GM21447 (cell line): ENCODE measurements at regions not wholly inside any gene's neighbourhood (a gene's known extent, or its start where the extent isn't known, plus 50 kb on each side); places are given as distances from the start of the nearest gene placed in this dataset.

Experiments used
- ATAC-seq: cut with Tn5 transposase; IDR thresholded peaks from one replicate; pipeline ENCODE4 v1.9.1; 2021; ENCODE audit not compliant: unreplicated experiment

DNA sequence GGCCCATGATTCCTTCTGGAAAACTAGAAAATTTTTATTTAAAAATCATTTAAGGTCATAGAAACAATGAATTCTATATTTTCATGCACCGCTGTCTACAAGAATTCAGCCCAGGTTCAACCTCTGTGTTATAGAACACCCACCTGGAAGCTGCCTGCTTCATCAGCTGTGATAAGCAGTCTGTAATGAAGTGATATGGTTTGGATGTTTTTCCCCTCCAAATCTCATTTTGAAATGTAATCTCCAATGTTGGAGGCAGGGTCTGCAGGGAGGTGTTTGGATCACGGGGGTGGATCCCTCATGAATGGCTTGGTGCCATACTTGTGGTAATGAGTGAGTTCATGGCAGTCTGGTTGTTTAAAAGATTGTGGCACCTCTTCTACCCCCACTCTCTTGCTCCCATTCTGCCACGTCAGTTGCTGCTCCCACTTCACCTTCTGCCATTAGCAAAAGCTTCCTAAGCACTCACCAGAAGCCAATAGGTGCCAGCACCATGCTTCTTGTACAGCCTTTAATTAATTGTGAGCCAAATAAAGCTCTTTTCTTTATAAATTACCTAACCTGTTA is 55.6 kb downstream of the MRPL32 start:
- no peak for ATAC-seq

DNA sequence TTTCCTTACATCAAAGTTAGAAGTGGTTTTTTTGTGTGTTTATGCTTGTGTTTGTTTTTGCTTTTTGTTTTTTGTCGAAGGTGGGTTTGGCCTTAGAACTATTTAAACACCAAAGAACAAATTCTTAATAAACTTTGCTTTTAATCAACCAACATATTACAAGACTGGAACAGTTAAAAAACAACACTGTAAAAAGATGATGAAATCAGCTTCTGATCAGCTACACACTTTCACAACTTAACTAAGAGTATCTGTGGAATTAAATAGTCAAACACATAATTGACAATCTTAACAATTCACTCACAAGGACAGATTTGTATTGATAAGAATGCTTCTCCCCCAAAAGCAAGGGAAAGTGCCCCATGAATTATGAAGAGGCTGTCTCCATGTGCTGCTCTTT is 58.8 kb downstream of the MRPL32 start:
- ATAC-seq, result no peak

DNA sequence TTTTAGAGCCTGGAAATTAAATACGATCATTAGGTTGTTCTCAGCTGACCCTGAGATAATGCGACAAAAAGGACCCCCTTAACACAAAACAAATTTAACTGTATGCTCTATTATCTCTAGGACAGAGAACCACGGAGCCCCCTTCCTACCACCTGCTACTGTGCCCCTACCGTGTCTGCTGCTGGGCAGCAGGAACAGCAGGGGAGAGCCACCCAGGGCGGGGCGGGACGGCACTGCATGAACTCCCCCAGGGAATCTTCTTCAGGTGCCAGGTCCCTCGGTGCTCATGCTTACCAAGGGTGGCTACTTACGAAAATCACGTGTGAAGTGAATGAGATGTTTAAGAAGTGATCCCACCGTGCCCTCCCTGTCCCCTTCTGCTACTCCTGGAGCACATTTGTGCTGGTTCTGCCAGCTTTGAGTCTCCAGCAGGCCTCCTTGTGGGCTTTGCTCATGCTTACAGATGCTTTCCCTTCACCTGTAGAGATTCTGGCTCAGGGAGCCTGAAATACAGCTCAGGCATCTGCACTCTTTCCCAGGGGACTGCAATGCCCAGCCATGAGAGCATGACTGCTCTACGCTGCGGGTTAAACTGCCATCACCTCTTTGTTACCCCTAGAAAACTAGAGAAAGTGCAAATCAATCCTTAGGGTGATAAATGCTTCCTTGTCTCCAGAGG is 59.9 kb downstream of the MRPL32 start:
- ATAC-seq, result no peak

DNA sequence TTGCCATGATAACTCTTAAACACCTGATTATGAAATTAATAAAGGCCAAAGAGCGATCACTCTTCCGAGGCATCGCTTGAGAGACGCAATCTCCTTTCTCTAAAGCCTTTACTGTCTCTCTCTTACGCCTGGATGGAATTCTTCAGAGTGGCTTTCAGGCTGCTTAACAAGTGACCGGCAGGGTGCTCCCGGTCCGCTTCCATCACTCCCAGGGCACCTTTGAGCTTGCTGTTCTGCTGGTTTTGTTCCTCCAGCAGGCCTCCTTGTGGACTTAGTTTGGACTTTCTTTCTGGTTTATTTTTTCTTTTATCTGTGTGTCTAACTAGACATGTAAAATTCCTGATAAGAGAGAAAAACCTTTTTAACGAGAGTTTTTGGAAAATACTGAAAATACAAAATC is 60.9 kb downstream of the MRPL32 start:
- no peak for ATAC-seq

DNA sequence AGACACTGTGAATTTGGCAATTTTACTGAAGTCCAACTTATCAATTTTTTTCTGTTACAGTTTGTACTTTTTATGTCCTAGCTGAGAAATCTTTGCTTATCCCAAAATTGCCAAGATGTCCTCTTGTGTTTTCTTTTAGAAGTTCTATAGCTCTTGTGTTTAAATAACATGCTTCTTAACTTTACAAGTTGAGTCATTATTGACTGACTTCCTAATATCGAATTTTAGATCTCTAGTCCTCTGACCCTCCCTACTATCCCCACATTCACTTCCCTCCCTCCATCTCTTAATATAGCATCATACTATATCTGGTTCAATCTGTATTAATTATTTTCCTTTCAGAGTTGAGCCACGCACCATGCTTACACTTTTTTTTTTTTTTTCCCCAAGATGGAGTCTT is 61.9 kb downstream of the MRPL32 start:
- ATAC-seq, result no peak

DNA sequence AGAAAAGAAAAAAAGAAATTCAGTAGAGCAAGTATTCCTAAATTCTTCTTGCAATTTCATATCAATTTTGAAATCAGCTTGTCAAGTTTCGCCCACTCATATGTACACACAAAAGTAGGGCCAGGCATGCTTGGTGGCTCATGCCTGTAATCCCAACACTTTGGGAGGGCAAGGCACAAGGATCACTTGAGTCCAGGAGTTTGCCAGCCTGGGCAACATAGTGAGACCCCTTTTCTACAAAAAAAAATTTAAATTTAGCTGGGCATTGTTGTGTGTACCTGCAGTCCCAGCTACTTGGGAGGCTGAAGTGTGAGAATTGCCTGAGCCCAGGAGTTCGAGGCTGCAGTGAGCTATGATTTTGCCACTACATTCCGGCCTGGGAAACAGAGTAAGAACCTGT is 65.4 kb downstream of the MRPL32 start:
- ATAC-seq, result no peak

DNA sequence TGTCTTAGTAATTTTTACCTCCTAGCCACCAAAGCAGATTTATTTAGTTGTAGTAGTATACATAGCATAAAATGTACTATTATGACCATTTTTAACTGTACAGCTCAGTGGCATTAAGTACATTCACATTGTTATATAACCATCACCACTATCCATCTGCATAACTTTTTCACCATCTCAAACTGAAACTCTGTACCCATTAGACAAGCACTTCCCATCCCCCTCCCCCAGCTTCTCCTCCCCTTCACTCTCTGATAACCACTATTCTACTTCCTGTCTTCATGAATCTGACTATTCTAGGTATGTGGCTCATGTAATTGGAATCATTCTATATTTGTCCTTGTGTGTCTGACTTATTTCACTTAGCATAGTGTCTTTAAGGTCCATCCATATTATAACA is 71.9 kb downstream of the MRPL32 start:
- ATAC-seq, result no peak

DNA sequence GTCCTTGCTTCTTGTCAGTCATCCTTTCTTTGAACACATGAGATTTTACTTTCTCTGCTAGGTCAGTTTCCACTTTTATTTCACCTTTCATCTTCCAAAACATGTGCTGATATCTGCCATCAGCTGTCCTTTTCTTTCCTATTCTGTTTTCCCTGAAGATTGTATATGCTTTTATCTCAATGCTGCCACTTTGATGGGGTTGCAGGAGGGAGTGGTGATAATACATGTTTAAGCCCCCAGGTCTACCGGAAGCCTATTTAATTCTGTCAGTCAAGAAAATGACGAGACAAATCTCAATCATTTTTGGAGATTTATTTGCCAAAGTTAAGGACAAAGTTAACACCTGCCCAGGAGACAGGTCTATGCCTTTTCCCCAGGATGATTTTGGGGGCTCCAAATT is 73.8 kb downstream of the MRPL32 start:
- no peak for ATAC-seq

DNA sequence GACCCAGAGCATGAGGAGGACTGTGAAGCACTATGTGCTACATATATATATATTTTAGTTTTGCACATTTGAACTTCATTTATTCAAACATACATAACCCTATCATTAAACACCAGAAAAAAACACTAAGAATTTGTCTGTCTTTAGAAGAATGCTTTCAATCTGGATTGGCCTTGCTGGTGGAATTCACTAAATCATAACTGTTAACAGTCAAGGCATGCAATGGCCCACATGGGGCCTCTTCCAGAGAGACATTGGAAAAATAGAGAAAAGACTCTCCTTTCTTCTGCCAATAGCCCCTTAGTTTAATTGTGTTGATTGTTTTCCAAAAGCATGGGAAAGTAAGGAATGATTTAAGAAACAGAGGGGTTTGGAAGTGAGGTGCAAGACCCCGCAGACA is 77.9 kb downstream of the MRPL32 start:
- no peak for ATAC-seq

DNA sequence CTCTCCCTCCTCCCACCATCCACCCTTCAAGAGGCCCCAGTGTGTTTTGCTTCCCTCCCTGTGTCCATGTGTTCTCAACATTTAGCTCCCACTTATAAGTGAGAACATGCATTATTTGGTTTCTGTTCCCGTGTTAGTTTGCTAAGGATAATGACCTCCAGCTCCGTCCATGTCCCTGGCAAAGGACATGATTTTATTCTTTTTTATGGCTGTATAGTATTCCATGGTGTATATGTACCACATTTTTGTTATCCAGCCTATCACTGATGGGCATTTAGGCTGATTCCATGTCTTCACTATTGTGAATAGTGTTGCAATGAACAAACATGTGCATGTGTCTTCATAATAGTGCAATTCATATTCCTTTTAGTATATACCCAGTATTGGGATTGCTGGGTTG is 79.7 kb downstream of the MRPL32 start:
- ATAC-seq, result no peak

DNA sequence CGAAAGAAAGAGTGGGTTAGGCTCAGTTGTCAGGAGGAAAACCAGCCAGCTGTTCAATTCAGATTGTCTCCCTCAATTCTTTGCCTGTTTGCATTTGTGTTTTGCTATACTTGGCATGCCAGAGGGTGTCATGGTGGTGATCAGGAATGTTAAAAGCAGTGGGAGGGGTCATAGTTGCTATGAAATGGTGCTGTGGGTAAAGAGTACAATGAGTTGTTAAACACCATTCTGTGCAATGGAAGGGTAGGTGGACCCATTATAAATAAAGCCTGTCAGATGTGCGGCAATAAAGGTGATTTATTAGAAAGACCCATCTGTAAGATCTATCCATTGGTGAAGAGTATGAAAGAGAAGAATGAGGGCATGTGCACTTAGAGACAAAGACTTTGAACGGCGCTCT is 82.2 kb downstream of the MRPL32 start:
- no peak for ATAC-seq

DNA sequence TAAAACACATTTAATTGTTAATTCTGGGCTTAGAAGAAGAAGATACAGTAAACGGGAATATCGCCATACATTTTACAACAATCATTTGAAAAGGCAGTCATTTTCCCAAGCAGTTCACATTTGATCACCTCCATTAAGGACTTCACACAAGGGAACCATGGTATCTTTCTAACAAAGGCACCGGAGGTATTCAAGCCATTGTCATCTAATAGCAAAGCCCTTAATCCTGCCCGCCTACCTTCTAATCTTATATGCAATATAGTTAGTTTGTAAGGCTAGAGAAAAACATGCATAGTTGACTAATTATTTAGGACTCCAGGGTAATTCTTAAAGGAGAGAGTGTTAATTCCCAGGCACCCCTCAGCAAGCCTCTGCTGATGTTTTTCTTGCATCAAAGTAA is 83.1 kb downstream of the MRPL32 start:
- no peak for ATAC-seq

DNA sequence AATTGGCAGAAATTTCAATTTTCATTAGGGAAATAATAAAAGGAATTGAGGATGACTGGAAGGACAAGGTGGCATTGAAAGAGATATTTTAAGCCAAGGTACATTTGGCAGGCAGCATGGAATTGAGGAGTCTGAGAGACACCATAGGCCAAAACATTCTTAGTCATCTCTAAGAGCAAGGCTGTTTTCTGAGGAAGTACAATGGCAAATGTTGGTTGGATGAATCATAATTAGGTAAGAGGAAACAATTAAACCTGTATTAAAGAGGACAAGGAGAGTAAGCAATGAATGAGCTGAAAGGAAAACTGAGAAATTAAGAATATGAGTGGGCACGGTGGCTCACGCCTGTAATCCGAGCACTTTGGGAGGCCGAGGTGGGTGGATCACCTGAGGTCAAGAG is 86.3 kb downstream of the MRPL32 start:
- no peak for ATAC-seq

DNA sequence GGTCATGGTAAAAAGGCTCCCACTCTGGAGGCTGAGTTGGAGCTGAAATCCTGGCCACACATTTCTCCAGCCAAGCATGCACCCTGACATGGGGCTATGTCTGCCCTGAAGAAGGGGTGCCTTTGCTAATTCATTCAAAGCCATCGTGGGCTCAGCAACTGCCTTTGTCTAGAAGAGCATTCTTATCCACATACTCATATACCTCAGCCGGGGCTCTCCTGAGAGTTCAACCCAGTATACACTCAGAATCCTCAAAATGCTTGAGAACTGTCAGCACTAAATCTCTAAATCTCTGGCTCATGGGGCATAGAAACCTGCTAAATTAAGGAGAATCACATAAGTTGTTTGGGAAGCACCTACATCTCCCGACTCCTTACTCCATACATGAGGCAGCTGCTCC is 89.3 kb downstream of the MRPL32 start:
- ATAC-seq, result no peak

DNA sequence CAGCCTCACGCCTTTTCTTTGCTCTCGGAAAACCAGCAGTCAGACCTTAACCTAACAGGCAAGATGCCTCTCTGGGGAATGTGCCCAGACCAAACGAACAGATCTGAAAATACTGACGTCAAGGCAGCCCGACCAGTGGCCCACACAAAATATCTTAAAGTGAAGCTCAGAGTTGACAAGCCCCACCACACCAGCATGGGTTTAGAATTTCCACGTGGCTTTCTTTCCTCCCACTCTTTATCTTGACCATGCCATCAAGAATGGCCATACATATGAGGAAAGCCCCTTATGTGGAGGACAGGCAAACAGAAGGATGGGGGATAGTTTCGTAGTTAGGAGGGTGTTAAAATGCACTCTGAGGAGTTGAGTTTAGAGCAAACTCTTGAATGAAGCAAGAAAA is 89.8 kb downstream of the MRPL32 start:
- no peak for ATAC-seq

DNA sequence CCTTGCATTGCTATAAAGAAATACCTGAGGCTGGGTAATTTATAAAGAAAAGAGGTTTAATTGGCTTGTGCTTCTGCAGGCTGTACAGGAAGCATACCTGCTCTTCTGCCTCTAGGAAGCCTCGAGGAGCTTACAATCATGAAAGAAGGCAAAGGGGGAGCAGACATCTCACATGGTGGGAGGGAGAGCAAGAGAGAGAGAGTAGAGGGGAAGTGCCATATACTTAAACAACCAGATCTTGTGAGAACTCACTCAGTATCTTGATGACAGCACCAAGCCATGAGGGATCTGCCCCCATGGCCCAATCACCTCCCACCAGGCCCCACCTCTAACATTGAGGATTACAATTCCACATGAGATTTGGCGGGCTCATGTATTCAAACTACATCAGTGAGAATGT is 79.1 kb upstream of the HECW1 start:
- no peak for ATAC-seq

DNA sequence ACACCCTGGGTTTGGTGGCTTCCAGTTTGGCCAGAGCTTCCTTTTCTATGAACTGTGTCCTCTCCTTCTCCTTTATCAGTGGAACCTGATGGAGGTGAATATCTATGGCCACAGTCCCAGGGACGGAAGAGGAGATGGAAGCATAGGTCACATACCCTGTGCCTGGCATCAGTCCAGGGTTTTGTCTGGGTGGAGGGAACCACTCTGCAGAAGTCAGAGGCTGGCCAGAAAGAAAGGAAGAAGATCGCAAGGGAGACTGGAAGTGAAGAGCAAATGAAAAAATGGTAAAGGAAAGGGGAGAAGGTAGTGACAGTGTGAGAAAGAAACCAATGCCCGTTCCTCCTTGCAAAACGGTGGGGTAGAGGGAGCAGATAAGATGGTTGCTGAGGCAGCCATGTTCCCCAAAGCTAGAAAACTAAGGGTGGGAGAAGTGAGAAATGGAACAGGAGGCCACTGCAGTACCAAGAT is 77.9 kb upstream of the HECW1 start:
- no peak for ATAC-seq

DNA sequence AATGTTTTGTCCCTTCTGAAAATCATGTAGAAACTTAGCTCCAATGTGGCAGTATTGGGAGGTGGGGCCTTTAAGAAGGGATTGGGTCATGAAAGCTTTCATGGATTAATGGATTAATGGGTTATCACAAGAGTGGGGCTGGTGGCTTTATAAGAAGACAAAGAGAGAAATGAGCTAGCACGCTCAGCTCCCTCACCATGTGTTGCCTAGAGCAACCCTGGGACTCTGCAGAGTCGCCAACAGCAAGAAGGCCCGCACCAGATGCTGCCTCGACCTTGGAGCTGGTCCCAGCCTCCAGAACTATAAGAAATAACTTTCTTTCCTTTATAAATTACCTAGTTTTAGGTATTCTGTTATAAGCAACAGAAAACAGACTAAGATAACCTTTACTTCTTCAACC is 74.9 kb upstream of the HECW1 start:
- no peak for ATAC-seq

DNA sequence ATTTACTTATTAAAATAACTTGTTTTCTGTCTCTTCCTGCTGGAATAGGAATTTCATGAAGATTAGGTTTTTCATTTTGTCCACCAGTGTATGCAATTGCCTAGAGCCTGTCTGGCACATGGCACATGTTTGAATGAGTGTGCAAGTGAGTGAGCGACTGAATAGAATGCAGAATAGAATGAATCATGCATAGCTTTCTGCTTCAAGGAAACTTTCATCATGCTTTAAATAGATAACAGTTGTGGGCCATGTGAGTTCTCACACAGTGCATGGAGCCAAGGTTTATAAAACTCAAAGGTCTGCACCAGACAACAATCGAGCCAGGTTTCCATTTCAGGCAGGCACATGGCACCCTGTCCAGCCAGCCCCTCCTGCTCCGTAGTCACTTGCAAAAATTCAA is 74.2 kb upstream of the HECW1 start:
- no peak for ATAC-seq

DNA sequence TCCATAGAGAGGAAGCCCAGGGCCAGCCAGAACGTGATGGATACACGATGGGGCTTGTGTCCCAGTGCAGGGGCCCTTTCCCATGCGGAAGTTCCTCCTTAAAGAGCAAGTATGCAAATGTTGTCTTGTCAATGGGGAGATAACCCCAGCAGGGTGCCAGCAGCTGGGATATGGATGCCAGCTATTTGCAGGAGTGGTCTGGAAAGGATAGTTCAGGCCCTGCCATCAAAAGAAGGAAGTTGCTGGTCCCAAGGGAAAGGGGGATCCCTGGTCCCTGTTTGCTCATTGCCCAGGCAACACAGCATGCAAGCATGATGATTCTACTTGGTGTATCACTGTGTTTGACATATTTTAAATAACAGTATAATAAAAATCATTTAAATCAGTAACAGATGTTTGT is 73.1 kb upstream of the HECW1 start:
- ATAC-seq, result no peak

DNA sequence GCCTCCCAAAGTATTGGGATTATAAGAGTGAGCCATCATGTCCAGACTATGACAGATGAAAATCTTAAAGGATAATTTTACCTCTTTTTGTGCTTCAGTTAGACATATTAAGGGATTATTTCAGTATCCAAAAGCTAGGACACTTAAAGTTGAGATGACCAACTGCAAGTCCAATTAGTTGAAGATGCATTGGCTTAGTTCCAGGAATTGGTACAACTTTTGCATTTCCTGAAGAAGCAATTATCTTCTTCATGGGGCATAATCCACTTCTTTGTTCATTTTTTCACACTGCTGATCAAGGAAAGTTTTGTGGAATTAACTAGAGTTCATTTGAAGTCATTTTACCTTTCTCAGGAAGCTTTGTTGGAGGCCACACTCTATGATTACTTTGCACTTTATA is 72.0 kb upstream of the HECW1 start:
- no peak for ATAC-seq

DNA sequence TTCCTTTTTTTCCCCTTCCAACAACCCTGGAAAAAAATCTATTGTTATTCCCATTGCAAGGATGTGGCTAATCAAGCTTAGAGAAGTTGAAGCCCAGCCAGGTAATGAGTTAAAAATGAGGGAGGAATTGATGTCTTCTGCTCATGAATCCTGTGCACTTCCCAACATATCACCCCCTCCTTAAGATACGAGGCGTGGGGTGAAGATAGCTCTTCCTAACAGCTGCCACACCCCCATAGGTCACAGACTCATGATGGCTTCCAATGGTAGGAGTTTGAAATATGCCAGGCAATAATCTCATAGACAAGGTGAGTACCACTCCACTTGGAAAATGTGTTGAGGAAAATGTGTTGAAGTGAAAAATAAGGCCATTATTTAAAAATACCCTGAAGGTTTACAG is 71.3 kb upstream of the HECW1 start:
- ATAC-seq, result no peak

DNA sequence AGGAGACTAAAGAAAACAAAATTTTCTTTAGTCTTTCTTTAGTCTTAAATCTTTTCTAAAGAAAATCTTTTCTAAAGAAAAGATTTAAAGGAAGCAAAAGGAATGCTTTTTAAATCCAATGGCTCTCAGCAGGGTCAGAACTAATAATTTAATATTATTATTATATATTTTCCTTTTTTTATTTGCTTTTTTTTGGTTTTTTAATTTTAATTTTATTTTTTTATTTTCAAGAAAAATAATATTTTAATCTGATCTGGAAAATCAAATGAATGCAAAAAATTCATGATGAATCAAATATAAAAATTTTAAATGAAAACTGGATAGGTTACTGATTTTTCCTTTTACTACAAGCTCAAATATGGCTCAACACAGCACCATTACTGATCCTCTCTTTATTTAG is 70.7 kb upstream of the HECW1 start:
- ATAC-seq, result no peak
